Suprapubic skin (tissue), 3 donors: ENCODE measurements at regions not wholly inside any gene's neighbourhood (a gene's known extent, or its start where the extent isn't known, plus 50 kb on each side); places are given as distances from the start of the nearest gene placed in this dataset.

Source experiments
- POLR2AphosphoS5 ChIP-seq, 3 donors: sonication (generic); formaldehyde crosslinking; IDR thresholded peaks; one replicate each; pipeline ENCODE4 v1.6.1; 2017; ENCODE audit warnings: antibody characterized with exemption in 3 of 3
- TF ChIP-seq, protein P1 (sequence below), 2 donors: fragments of 200-600 bp in 1 of 2; fragments of 450-650 bp in 1 of 2; sonication (generic) in 1 of 2; IDR thresholded peaks; one replicate each; pipeline ENCODE4 v1.5.1; 2016 to 2019; ENCODE audit warnings: antibody characterized with exemption in 2 of 2, mild to moderate bottlenecking in 1 of 2, moderate library complexity in 1 of 2

DNA sequence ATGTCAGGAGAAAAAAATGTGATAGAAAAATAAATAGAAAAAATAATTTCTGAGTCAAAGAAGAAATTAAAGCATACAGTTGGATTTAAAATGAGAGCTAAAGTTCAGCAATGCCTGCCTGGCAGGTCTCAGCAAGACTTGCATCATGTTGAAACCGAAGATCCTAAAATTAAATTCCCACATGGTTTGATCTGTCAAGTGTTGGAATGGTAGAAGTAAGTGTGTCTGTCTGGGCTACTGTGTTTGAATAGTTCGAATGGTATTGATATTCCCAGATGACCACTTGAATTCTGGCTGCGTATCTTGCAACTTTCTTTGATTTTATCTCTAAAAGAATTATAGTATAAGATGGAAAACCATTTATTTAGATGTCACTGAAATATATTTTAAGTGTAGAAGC, 1349.6 kb downstream of the EPHA7 start:
- TF ChIP-seq, protein P1, sequence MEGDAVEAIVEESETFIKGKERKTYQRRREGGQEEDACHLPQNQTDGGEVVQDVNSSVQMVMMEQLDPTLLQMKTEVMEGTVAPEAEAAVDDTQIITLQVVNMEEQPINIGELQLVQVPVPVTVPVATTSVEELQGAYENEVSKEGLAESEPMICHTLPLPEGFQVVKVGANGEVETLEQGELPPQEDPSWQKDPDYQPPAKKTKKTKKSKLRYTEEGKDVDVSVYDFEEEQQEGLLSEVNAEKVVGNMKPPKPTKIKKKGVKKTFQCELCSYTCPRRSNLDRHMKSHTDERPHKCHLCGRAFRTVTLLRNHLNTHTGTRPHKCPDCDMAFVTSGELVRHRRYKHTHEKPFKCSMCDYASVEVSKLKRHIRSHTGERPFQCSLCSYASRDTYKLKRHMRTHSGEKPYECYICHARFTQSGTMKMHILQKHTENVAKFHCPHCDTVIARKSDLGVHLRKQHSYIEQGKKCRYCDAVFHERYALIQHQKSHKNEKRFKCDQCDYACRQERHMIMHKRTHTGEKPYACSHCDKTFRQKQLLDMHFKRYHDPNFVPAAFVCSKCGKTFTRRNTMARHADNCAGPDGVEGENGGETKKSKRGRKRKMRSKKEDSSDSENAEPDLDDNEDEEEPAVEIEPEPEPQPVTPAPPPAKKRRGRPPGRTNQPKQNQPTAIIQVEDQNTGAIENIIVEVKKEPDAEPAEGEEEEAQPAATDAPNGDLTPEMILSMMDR (IDR thresholded peaks at IDR 0.05) = no peak
- no peak for TF ChIP-seq POLR2AphosphoS5 (IDR thresholded peaks at IDR 0.05)
